IMR-90 (cell line): ENCODE measurements at regions not wholly inside any gene's neighbourhood (a gene's known extent, or its start where the extent isn't known, plus 50 kb on each side); places are given as distances from the start of the nearest gene placed in this dataset.

Experiments used
- ATAC-seq: fragments of 200-7000 bp; cut with Tn5 transposase; 2 replicates; pipeline ENCODE4 v1.9.1; 2020; ENCODE audit warnings: low read depth, mild to moderate bottlenecking, moderate library complexity
- BruUV-seq: library from RNA; stranded (reverse); fragments of 400-500 nt; replicated peaks from 2 replicates; lab custom pipeline; 2021; lab: Mats Ljungman, UMichigan
- CTCF ChIA-PET: fragments of 300-600 bp; formaldehyde crosslinking; extraction: SDS; loops from one replicate; lab custom pipeline; 2021; ENCODE audit warnings: antibody characterized with exemption; lab: Yijun Ruan, JAX
- POLR2A ChIA-PET: fragments of 300-600 bp; sonication (Branson Sonifier 250); formaldehyde crosslinking; loops from one replicate; lab custom pipeline; 2022; ENCODE audit warnings: antibody characterized with exemption; ENCODE audit not compliant: unreplicated experiment; lab: Charles Lee
- DNase-seq: peaks from one replicate; pipeline ENCODE4 v3.0.0; 2013
- H2AFZ ChIP-seq: replicated peaks from 2 replicates; pipeline ENCODE3; 2013; ENCODE audit warnings: low read length, mild to moderate bottlenecking; ENCODE audit not compliant: poor library complexity
- H2AK5ac ChIP-seq: 2 replicates; pipeline ENCODE4 v1.6.1; 2013; ENCODE audit warnings: low read depth, low read length, inconsistent platforms
- H2AK9ac ChIP-seq: replicated peaks from 2 replicates; pipeline ENCODE3; 2013; ENCODE audit warnings: mild to moderate bottlenecking, low read depth, low read length, moderate library complexity; ENCODE audit not compliant: poor library complexity
- H2BK120ac ChIP-seq: 2 replicates; pipeline ENCODE4 v1.6.1; 2013; ENCODE audit warnings: low read depth, low read length, inconsistent platforms
- H2BK15ac ChIP-seq: 3 replicates; pipeline ENCODE4 v1.6.1; 2013; ENCODE audit warnings: low read depth, low read length, inconsistent platforms
- H2BK20ac ChIP-seq: 2 replicates; pipeline ENCODE4 v1.6.1; 2013; ENCODE audit warnings: low read depth, mild to moderate bottlenecking, inconsistent platforms, low read length, moderate library complexity
- H2BK5ac ChIP-seq: 2 replicates; pipeline ENCODE4 v1.6.1; 2013; ENCODE audit warnings: mild to moderate bottlenecking, low read depth, low read length, inconsistent platforms; ENCODE audit not compliant: poor library complexity, severe bottlenecking
- H3K14ac ChIP-seq: replicated peaks from 2 replicates; pipeline ENCODE4 v1.6.1; 2013; ENCODE audit warnings: low read depth, low read length, inconsistent platforms
- H3K18ac ChIP-seq: 2 replicates; pipeline ENCODE4 v1.6.1; 2013; ENCODE audit warnings: low read depth, low read length, control low read depth
- H3K23ac ChIP-seq: 2 replicates; pipeline ENCODE4 v1.6.1; 2013; ENCODE audit warnings: low read depth, low read length, inconsistent platforms
- H3K27ac ChIP-seq: 2 replicates; pipeline ENCODE4 v1.5.1; 2013; ENCODE audit warnings: mild to moderate bottlenecking, control low read depth, low read length; ENCODE audit not compliant: insufficient read depth
- H3K27me3 ChIP-seq: 2 replicates; pipeline ENCODE4 v1.6.1; 2013; ENCODE audit warnings: low read length; ENCODE audit not compliant: control insufficient read depth, insufficient read depth
- H3K36me3 ChIP-seq: 2 replicates; pipeline ENCODE4 v1.6.1; 2013; ENCODE audit warnings: low read length, mixed read lengths; ENCODE audit not compliant: control insufficient read depth, insufficient read depth
- H3K4ac ChIP-seq: 2 replicates; pipeline ENCODE4 v1.6.1; 2013; ENCODE audit warnings: low read depth, low read length, inconsistent platforms
- H3K4me1 ChIP-seq: 2 replicates; pipeline ENCODE4 v1.6.1; 2013; ENCODE audit warnings: low read length, mixed read lengths; ENCODE audit not compliant: control insufficient read depth, insufficient read depth
- H3K4me2 ChIP-seq: 2 replicates; pipeline ENCODE4 v1.6.1; 2013; ENCODE audit warnings: low read depth, mild to moderate bottlenecking, control low read depth, low read length, moderate library complexity
- H3K4me3 ChIP-seq: 2 replicates; pipeline ENCODE4 v1.5.1; 2013; ENCODE audit warnings: low read depth, mild to moderate bottlenecking, control low read depth, low read length, moderate library complexity; ENCODE audit not compliant: insufficient read depth
- H3K56ac ChIP-seq: 2 replicates; pipeline ENCODE4 v1.6.1; 2013; ENCODE audit warnings: low read length, inconsistent platforms; ENCODE audit not compliant: insufficient read depth; ENCODE audit errors: extremely low read depth
- H3K79me1 ChIP-seq, 2 experiments: 2 replicates each; pipeline ENCODE4 v1.6.1; 2013; ENCODE audit warnings: low read length in 2 of 2, inconsistent platforms in 1 of 2, low read depth in 1 of 2
- H3K9ac ChIP-seq: 2 replicates; pipeline ENCODE4 v1.6.1; 2013; ENCODE audit warnings: low read depth, low read length, control low read depth
- H3K9me1 ChIP-seq: 2 replicates; pipeline ENCODE4 v1.6.1; 2013; ENCODE audit warnings: low read length, inconsistent platforms; ENCODE audit not compliant: insufficient read depth
- H3K9me3 ChIP-seq: 2 replicates; pipeline ENCODE4 v1.6.1; 2013; ENCODE audit warnings: low read length; ENCODE audit not compliant: control insufficient read depth, insufficient read depth
- H4K20me1 ChIP-seq: 2 replicates; pipeline ENCODE4 v1.6.1; 2013; ENCODE audit warnings: low read length, inconsistent platforms; ENCODE audit not compliant: insufficient read depth
- H4K5ac ChIP-seq: 2 replicates; pipeline ENCODE4 v1.6.1; 2013; ENCODE audit warnings: mild to moderate bottlenecking, low read depth, low read length, control low read depth
- H4K8ac ChIP-seq, 2 experiments: 2 replicates each; pipeline ENCODE4 v1.6.1; 2013; ENCODE audit warnings: low read depth in 2 of 2, low read length in 2 of 2, control low read depth in 1 of 2, inconsistent platforms in 1 of 2
- H4K91ac ChIP-seq: 2 replicates; pipeline ENCODE4 v1.6.1; 2013; ENCODE audit warnings: low read depth, low read length, inconsistent platforms; ENCODE audit not compliant: insufficient read depth
- BHLHE40 ChIP-seq: fragments of 150-350 bp; IDR thresholded peaks from 2 replicates; pipeline ENCODE4 v1.6.1; 2016; ENCODE audit warnings: mild to moderate bottlenecking, low read depth, low read length
- CEBPB ChIP-seq: IDR thresholded peaks from 2 replicates; pipeline ENCODE4 v1.6.1; 2012; ENCODE audit warnings: low read depth, low read length, improper control_type of control experiment
- CHD1 ChIP-seq: IDR thresholded peaks from 2 replicates; pipeline ENCODE4 v1.6.1; 2012; ENCODE audit warnings: low read depth, low read length, improper control_type of control experiment
- FOS ChIP-seq: fragments of 150-350 bp; IDR thresholded peaks from 2 replicates; pipeline ENCODE4 v1.6.1; 2016; ENCODE audit warnings: low read depth, low read length
- MAFK ChIP-seq: IDR thresholded peaks from 2 replicates; pipeline ENCODE4 v1.6.1; 2012; ENCODE audit warnings: low read depth, low read length, improper control_type of control experiment
- MAZ ChIP-seq: IDR thresholded peaks from 2 replicates; pipeline ENCODE4 v1.6.1; 2012; ENCODE audit warnings: low read depth, mild to moderate bottlenecking, low read length, improper control_type of control experiment, moderate library complexity, borderline replicate concordance
- MXI1 ChIP-seq: IDR thresholded peaks from 2 replicates; pipeline ENCODE4 v1.6.1; 2012; ENCODE audit warnings: low read depth, mild to moderate bottlenecking, low read length, moderate library complexity, borderline replicate concordance
- NFE2L2 ChIP-seq: fragments of 150-350 bp; IDR thresholded peaks from 2 replicates; pipeline ENCODE4 v1.6.1; 2016; ENCODE audit warnings: low read depth, mild to moderate bottlenecking, low read length
- POLR2A ChIP-seq: IDR thresholded peaks from 2 replicates; pipeline ENCODE4 v1.6.1; 2012; ENCODE audit warnings: mild to moderate bottlenecking, low read depth, low read length
- RAD21 ChIP-seq: IDR thresholded peaks from 2 replicates; pipeline ENCODE4 v1.6.1; 2012; ENCODE audit warnings: low read length, improper control_type of control experiment
- RCOR1 ChIP-seq: IDR thresholded peaks from 2 replicates; pipeline ENCODE4 v1.6.1; 2012; ENCODE audit warnings: mild to moderate bottlenecking, low read length, improper control_type of control experiment; ENCODE audit not compliant: insufficient replicate concordance
- RFX5 ChIP-seq: IDR thresholded peaks from 2 replicates; pipeline ENCODE4 v1.8.0; 2012; ENCODE audit warnings: low read depth, mild to moderate bottlenecking, low read length, moderate library complexity
- SMC3 ChIP-seq: fragments of 150-350 bp; IDR thresholded peaks from 2 replicates; pipeline ENCODE4 v1.6.1; 2016; ENCODE audit warnings: low read depth, mild to moderate bottlenecking, antibody characterized with exemption, low read length, moderate library complexity
- WGBS, 2 experiments: methylation state at CpG; one replicate each; pipeline versions ENCODE4 v1.1.5 to v1.1.7; 2013; ENCODE audit warnings: missing lambda C conversion rate in 2 of 2; ENCODE audit not compliant: insufficient read length in 1 of 2; ENCODE audit errors: extremely low coverage in 2 of 2; 5-methylcytosine and 5-hydroxymethylcytosine counted together
- dilution Hi-C: fragments of 300-500 bp; cut with HindIII; formaldehyde crosslinking; loops from one replicate; pipeline ENCODE4 v1.14.3; 2018; ENCODE audit warnings: low sequenced_read_pairs; ENCODE audit not compliant: unreplicated experiment
- in situ Hi-C: fragments of 300-500 bp; cut with MboI; formaldehyde crosslinking; loops from 3 replicates; pipeline ENCODE4 v1.14.3; 2019; ENCODE audit warnings: low sequenced_read_pairs, inconsistent platforms, mixed read lengths
- intact Hi-C: fragments of 100-400 bp; cut with micrococcal nuclease; formaldehyde crosslinking; loops from 2 replicates; pipeline ENCODE4 v1.10.0; 2022
- TF ChIP-seq, protein P1 (sequence below): fragments of 150-350 bp; IDR thresholded peaks from 2 replicates; pipeline ENCODE4 v1.6.1; 2017; ENCODE audit warnings: mild to moderate bottlenecking, antibody characterized with exemption, low read length, low read depth
- TF ChIP-seq, protein P2 (sequence below): fragments of 150-350 bp; IDR thresholded peaks from 2 replicates; pipeline ENCODE4 v1.6.1; 2016; ENCODE audit warnings: low read depth, mild to moderate bottlenecking, low read length, moderate library complexity, borderline replicate concordance
- TF ChIP-seq, protein P3 (sequence below): conservative IDR thresholded peaks from 2 replicates; pipeline ENCODE4 v1.5.1; 2012; ENCODE audit warnings: mild to moderate bottlenecking, low read depth, low read length, improper control_type of control experiment

- Histone ChIP-seq H2BK5ac (no peak overlapping the region), H3K9me1 (no peaks in the 10 kb centered on the region), H3K4me2 (no peak overlapping the region), H3K4me1 (no peaks in the 10 kb centered on the region), H2BK120ac (no peak overlapping the region), H4K8ac (no peak overlapping the region), H3K9me3 (peaks cover 3% of the 10 kb centered on the region), H2AK5ac (no peak overlapping the region), H3K23ac (no peak overlapping the region), H2AFZ (no peak overlapping the region), H2BK20ac (no peak overlapping the region), H3K4ac (no peak overlapping the region), H4K5ac (no peak overlapping the region), H3K9ac (no peak overlapping the region), H3K56ac (no peak overlapping the region), H3K14ac (no peak overlapping the region), H3K27me3 (no peaks in the 10 kb centered on the region), H3K4me3 (no peak overlapping the region), H3K36me3 (no peaks in the 10 kb centered on the region), H3K27ac (no peak overlapping the region), H2AK9ac (no peak overlapping the region), H3K79me1 (no peaks in the 10 kb centered on the region), H3K18ac (no peak overlapping the region), H4K20me1 (no peaks in the 10 kb centered on the region), H4K91ac (no peak overlapping the region), H2BK15ac (no peak overlapping the region)
- BruUV-seq, result no TSS peak
- dilution Hi-C loops, result no loop called here
- no peak for DNase-seq
- in situ Hi-C loops, result no loop called here
- no CpG with 5 or more reads among the region's 2 CpGs for WGBS, 2 experiments
- ChIA-PET CTCF (no interaction called here), POLR2A (no interaction called here)
- no peak for ATAC-seq
- intact Hi-C loops, result no loop called here
- TF ChIP-seq SMC3, result no peak
- TF ChIP-seq MAZ, result no peak
- TF ChIP-seq MAFK, result no peak
- TF ChIP-seq, protein P1, sequence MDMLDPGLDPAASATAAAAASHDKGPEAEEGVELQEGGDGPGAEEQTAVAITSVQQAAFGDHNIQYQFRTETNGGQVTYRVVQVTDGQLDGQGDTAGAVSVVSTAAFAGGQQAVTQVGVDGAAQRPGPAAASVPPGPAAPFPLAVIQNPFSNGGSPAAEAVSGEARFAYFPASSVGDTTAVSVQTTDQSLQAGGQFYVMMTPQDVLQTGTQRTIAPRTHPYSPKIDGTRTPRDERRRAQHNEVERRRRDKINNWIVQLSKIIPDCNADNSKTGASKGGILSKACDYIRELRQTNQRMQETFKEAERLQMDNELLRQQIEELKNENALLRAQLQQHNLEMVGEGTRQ, result no peak
- TF ChIP-seq RCOR1, result no peak
- TF ChIP-seq, protein P2, sequence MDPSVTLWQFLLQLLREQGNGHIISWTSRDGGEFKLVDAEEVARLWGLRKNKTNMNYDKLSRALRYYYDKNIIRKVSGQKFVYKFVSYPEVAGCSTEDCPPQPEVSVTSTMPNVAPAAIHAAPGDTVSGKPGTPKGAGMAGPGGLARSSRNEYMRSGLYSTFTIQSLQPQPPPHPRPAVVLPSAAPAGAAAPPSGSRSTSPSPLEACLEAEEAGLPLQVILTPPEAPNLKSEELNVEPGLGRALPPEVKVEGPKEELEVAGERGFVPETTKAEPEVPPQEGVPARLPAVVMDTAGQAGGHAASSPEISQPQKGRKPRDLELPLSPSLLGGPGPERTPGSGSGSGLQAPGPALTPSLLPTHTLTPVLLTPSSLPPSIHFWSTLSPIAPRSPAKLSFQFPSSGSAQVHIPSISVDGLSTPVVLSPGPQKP, result no peak
- no peak for TF ChIP-seq CHD1
- TF ChIP-seq NFE2L2, result no peak
- no peak for TF ChIP-seq FOS
- TF ChIP-seq, protein P3, sequence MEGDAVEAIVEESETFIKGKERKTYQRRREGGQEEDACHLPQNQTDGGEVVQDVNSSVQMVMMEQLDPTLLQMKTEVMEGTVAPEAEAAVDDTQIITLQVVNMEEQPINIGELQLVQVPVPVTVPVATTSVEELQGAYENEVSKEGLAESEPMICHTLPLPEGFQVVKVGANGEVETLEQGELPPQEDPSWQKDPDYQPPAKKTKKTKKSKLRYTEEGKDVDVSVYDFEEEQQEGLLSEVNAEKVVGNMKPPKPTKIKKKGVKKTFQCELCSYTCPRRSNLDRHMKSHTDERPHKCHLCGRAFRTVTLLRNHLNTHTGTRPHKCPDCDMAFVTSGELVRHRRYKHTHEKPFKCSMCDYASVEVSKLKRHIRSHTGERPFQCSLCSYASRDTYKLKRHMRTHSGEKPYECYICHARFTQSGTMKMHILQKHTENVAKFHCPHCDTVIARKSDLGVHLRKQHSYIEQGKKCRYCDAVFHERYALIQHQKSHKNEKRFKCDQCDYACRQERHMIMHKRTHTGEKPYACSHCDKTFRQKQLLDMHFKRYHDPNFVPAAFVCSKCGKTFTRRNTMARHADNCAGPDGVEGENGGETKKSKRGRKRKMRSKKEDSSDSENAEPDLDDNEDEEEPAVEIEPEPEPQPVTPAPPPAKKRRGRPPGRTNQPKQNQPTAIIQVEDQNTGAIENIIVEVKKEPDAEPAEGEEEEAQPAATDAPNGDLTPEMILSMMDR, result no peak
- no peak for TF ChIP-seq RFX5
- TF ChIP-seq RAD21, result no peak
- no peak for TF ChIP-seq POLR2A
- no peak for TF ChIP-seq CEBPB
- TF ChIP-seq MXI1, result no peak
- TF ChIP-seq BHLHE40, result no peak
Observed at GRCh38 chr13:68124437-68125086, 894.4 kb upstream of the PCDH9 start.
